ENCODE measurements at regions not wholly inside any gene's neighbourhood (a gene's known extent, or its start where the extent isn't known, plus 50 kb on each side); places are given as distances from the start of the nearest gene placed in this dataset.
"Not testable (repeated sequence)": the region's sequence is repeated elsewhere in the genome, so short reads cannot be mapped to it uniquely, and the experiment has no call there.

GRCh38 chr19:31531326-31531725, 182.1 kb upstream of the TSHZ3 start:
- DNase-seq, result no peak

- DNase-seq, result no peak
Observed at GRCh38 chr19:31532034-31532433, 182.8 kb upstream of the TSHZ3 start.

- no peak for DNase-seq
Observed at GRCh38 chr19:31533114-31533513, 183.9 kb upstream of the TSHZ3 start.

GRCh38 chr19:31534231-31534630, 185.0 kb upstream of the TSHZ3 start:
- DNase-seq, result no peak

GRCh38 chr19:31534786-31535657, 185.8 kb upstream of the TSHZ3 start:
- no peak for DNase-seq

- no peak for DNase-seq
Observed at GRCh38 chr19:31535691-31536460, 186.6 kb upstream of the TSHZ3 start.

- no peak for DNase-seq
Observed at GRCh38 chr19:31537136-31537535, 187.9 kb upstream of the TSHZ3 start.

- DNase-seq, result not testable (repeated sequence)
Observed at GRCh38 chr19:31537902-31538301, 188.7 kb upstream of the TSHZ3 start.

- no peak for DNase-seq
Observed at GRCh38 chr19:31538879-31539278, 189.6 kb upstream of the TSHZ3 start.

- DNase-seq, result no peak
Observed at GRCh38 chr19:31539386-31539785, 190.2 kb upstream of the TSHZ3 start.

GRCh38 chr19:31541396-31541795, 192.2 kb upstream of the TSHZ3 start:
- no peak for DNase-seq

GRCh38 chr19:31543456-31543855, 194.2 kb upstream of the TSHZ3 start:
- DNase-seq, result no peak

- no peak for DNase-seq
Observed at GRCh38 chr19:31545777-31546176, 196.5 kb upstream of the TSHZ3 start.

- no peak for DNase-seq
Observed at GRCh38 chr19:31546205-31546960, 197.1 kb upstream of the TSHZ3 start.

GRCh38 chr19:31548941-31549340, 199.7 kb upstream of the TSHZ3 start:
- DNase-seq, result no peak

GRCh38 chr19:31553112-31553845, 204.0 kb upstream of the TSHZ3 start:
- DNase-seq, result no peak

- DNase-seq, result no peak
Observed at GRCh38 chr19:31553846-31554215, 204.6 kb upstream of the TSHZ3 start.

- DNase-seq, result no peak
Observed at GRCh38 chr19:31554360-31554759, 205.1 kb upstream of the TSHZ3 start.

GRCh38 chr19:31555634-31556215, 206.5 kb upstream of the TSHZ3 start:
- DNase-seq, result no peak

GRCh38 chr19:31559494-31559893, 210.3 kb upstream of the TSHZ3 start:
- DNase-seq, result no peak

GRCh38 chr19:31560086-31561060, 211.1 kb upstream of the TSHZ3 start:
- DNase-seq, result no peak
